Ureter (tissue), 1 donor: ENCODE measurements at regions not wholly inside any gene's neighbourhood (a gene's known extent, or its start where the extent isn't known, plus 50 kb on each side); places are given as distances from the start of the nearest gene placed in this dataset.

Experiments
- DNase-seq: peaks from one replicate; pipeline ENCODE4 v3.0.0-alpha.2; 2020; ENCODE audit warnings: low spot score
- donor health status: DM: yes; HTN: yes; CAD: no.

DNA sequence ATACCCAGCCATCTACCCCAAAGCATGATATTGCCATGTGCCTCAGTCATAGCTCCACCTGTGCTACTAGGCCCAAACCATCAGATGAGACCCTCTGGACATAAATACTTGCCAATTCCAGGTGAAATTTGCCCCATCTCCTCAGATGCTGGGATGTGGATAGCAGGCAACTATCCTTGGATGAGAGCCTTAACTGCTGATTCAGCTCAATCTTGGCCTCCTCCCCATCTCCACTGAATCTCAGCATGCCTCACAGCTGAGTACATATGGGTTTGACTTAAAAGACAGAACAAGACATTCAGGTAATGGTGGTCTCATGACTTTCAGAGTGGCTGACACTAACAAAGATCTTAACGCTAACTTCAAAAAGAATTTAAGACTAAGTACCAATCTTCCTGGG lies 50.8 kb upstream of the KLHL13 start:
- DNase-seq = no peak

DNA sequence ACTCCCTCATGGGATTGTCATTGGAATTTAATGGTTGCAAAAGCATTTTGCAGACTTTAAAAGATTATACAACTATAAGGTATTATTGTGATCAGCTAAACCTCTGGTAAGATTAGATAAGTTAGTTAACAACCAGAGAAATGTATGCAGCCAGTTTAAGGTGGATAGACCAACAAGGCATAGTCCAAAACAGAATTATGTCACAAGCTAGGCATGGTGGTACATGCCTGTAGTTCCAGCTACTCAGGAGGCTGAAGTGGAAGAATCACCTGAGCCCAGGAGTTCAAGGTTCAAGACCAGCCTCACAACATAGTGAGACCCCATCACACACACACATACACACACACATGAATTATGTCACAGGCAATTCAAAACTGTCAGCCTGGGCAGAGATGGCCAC lies 54.7 kb upstream of the KLHL13 start:
- no peak for DNase-seq

DNA sequence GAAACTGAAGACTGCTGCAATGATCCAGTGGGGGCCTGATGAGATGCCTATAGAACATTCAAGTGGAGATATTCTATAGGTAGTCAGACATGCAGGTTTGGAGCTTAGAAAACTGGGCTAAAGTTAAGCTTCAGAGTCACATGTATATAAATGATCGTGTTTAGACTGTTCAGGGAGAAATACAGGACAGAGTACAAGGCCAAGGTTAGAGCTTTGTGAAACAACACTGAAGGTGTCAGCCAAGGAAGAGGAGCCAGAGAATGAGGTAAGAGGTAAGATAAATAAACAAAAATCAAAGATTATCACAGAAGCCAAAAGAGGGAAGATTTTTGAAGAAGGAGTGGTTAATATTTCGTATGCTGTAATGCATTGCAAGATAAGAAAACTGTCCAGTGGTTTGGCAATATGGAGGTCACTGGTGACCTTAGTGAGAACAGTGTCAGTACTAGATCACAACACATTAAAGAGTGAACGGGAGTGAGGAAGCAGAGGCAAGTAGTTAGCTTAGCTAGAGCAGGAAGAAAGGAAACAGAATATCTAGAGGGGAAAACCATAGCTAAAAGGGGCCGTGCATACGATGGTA lies 58.0 kb upstream of the KLHL13 start:
- DNase-seq = no peak

DNA sequence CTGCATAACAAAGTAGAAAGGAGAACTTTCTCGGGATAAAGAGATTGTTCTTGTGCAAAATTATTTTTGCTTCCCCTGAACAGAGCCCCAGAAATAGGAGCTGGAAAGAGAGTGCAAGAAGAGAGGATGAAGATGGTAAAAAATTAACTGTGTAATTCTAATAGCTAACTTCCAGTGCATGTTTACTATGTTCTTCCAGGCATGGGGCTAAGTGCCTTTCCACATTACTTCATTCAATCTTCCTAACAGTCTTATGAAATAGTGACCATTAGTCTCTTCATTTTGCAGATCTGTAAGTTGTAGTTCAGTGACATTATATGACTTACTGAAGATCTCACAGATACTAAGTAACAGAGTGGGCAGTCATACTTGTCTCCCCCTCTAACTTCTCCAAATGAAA lies 61.1 kb upstream of the KLHL13 start:
- DNase-seq = no peak

DNA sequence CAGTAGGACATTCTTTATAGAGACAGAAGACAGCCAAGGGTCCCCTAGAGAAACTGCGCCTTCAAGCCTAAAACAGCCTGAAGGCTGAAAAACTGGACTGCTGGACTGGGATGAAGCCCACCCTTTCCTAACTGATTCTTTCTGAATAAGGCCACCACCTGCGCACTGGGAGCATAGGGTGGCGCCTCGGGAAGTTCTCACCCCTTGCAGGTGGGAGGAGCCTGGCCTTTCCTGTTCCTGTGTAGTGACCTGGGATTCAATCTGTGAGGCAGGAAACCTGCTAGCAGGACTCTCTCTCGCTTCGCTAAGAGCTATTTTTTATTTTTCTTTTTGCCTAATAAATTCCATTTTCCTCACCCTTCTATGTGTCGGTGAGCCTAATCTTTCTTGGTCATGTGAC lies 61.8 kb upstream of the KLHL13 start:
- no peak for DNase-seq

DNA sequence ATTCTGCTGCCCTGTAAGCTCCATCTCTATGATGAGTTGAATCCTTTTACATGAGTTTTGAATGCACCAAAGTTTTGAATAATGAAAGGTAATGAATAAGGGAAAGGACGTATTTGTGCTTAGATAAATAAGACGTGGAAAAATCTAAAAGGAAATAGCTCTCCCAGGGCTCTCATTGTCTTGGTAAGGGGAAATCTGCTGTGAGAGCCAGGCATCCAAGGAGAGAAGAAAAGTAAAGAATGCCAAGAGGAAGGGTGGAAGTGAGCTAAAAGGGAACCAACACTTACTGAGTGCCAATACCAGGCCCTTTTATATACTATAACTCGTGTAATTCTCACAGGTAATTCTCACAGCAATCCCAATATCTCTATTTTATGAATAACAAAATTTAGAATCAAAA lies 62.6 kb upstream of the KLHL13 start:
- DNase-seq = no peak

DNA sequence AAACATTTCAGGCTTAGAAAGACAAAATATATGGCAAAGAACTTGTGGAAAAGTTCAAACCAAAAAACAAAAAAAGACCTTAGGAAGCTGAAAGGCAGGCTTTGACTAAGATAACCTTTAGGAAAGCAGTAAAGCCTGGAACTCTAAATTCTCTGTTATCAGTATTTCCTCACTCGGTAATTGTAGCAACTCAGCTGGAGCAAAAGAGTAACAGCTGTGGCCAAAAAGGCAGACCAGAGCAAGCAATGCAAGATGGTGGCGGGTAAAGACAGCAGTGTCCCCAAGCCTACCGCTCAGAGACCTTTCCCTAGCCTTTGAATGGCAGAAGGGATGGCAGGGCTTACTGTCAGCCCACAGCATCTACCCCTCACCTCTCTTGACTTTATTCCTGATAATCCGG lies 63.1 kb upstream of the KLHL13 start:
- no peak for DNase-seq

DNA sequence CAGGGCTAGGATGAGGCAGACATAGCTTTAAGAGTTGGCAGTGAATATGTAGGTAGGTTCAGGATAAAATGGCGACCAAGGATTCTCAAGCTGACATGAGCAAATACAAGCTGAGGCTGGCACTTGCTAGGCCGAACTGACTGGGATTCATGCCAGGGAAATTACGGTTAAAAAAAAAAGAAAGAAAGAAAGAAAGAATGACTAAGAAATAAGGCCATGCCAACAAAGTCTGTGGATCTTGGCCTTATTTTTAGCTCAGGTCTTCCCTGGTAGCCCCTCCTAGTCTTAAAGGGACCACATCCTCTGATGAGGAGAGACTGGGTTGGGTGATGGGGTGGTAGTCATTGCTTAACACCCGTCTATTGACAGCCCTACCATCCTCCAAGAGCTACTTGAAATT lies 64.4 kb upstream of the KLHL13 start:
- DNase-seq = no peak

DNA sequence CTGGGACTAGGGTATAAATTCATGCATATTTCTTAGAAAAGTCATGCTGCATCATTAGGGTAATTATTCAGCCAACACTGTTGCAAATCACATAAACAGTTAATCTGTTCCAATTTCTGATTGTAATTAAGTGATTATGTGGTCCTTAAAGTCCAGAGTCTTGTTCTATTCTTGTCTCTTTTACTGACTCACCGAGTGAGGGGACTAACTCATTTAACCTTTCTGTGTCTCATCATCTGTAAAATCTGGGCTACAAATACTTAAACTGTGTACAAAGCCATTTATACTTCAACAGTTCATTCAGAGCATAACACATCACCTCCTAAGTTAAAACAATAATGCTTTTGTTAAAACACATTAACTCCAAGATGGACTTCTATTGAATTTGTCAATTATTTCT lies 65.4 kb upstream of the KLHL13 start:
- no peak for DNase-seq

DNA sequence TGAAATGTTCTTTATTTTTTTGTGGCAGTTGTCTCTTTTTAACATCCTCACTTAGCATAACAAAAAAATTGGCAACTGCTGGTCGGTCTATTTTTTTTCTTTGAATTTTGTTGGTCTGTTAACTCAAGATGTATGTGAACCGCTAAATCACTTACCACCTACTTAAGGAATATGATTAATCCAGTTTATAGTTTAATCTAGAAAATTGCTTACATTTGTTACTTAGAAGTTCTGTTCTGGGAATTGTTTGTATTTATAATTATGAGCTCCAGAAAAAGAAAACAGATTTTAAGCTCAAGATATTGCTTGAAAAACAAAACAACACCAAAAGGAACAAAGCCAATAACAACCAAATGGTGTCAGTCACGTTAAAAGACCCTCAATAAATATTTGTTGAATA lies 66.1 kb upstream of the KLHL13 start:
- no peak for DNase-seq

DNA sequence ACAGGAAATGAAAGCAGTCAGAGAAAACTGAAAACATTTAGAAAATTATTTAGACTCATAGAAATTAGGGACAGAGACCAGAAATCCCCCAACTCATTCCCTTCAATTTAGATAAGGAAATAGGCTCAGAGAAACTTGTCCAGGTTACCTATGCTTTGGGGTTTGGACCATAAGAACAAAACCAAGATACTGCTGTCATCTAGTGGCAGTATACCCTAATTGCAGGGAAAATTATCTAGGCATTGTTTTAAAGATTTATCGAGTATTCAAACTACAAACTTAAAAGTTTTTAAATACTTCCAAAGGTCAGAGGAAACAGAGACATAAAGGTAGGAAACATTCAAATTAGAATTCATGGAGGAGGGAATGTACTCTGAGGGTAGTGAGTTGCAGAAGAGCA lies 67.0 kb upstream of the KLHL13 start:
- DNase-seq = no peak

DNA sequence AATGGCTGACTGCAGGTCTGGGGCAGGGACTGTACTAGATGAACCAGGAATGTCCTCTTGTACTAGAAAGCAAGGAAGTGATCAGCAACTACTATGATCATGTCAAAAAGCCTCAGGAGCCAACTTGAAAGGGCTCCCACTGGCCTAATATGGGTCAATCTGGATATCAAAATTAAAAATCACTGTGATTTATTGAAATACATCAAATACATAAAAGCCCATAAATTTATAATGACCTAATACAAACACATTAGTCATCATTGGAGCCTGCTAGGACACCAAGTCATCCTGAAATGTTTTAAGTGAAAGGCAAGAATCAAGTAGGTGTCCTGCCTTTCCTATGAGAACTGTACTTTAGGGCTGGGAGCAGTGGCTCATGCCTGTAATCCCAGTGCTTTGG lies 70.5 kb upstream of the KLHL13 start:
- no peak for DNase-seq

DNA sequence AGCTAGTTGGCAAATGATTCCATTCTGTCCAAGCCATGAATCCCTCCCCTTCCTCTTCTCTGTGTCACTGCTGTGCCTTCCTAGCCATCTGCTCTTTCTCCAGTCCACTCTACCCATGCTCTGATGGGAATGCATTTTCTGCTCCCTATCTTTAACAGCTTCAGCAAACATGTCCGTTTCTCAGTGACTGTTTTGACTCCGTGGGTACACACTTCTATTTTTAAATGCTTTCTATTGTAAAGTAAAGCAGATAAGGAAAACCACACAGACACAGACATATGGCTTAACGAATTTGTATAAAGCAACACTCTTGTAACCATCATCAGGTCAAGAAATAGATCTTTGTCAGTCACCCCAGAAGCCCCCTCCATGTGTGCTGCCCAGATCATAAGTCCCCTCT lies 72.4 kb upstream of the KLHL13 start:
- DNase-seq = no peak

DNA sequence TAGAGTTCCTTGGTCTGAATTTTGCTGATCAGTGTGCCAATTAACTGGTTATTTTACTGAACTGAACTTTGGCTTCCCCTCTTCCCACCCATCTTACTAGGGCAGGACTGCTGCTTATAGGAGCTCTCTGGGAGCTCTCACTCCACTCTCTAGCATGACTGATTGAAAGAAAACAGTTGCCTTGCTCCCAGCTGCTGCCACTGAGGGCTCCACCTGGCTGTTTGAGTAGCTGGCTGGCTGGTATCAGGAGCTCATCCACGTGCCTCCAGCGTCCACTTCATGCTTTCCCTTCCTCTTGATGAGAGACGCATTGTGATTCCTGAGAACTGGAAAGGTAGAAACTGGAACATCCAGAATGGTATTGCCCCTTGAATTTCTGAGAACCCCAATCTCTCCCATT lies 73.0 kb upstream of the KLHL13 start:
- no peak for DNase-seq

DNA sequence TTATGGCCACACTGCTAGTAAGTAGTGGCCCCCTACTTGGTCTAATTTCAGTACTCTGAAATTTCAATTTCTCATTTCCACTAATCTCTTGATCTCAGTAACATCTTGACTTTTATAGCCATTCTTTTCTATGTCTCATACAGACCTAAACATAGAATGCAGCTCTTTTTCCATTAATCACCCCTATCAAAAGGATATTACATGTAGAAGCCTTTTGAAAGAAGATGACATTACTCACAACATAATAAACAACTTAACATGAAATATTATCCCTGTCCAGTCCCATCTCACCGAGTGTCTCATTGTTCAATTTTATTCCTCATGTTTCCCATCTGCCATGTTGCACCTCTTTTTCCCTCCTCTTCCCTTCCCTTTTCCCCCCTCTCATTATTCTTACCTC lies 81.1 kb upstream of the KLHL13 start:
- no peak for DNase-seq

DNA sequence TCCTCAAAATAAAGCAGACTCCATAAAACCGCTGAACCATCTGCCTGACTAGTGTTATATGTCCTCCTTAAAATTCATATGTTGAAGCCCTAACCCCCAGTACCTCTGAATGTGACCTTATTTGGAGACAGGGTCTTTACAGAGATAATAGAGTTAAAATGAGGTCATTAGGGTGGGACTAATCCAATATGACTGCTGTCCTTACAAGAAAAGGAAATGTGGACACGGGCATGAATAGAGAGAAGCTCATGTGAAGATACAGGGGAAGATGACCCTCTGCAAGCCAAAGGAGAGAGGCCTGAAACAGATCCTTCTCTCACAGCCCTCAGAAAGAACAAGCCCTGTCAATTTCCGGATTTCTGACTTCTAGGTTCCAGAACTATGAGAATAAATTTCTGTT lies 82.0 kb upstream of the KLHL13 start:
- no peak for DNase-seq

DNA sequence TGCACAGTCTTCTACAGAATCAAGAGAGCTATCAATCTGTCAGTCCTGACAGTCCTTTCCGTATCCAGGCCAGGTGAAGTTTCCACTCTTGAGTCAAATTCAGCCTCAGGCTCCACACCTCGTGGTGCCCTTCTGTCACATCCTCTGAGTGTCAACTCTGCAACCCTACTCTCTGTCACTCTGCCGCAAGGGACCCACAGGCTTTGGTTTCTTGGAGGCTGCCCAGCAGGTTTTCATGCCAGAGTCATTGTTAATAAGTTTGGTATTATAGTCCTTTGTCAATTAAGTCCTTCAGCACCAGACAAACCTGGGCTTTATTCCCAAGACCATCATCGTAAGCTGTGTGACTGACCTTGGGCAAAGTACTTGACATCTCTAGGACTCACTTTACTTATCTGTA lies 83.4 kb upstream of the KLHL13 start:
- DNase-seq = no peak

DNA sequence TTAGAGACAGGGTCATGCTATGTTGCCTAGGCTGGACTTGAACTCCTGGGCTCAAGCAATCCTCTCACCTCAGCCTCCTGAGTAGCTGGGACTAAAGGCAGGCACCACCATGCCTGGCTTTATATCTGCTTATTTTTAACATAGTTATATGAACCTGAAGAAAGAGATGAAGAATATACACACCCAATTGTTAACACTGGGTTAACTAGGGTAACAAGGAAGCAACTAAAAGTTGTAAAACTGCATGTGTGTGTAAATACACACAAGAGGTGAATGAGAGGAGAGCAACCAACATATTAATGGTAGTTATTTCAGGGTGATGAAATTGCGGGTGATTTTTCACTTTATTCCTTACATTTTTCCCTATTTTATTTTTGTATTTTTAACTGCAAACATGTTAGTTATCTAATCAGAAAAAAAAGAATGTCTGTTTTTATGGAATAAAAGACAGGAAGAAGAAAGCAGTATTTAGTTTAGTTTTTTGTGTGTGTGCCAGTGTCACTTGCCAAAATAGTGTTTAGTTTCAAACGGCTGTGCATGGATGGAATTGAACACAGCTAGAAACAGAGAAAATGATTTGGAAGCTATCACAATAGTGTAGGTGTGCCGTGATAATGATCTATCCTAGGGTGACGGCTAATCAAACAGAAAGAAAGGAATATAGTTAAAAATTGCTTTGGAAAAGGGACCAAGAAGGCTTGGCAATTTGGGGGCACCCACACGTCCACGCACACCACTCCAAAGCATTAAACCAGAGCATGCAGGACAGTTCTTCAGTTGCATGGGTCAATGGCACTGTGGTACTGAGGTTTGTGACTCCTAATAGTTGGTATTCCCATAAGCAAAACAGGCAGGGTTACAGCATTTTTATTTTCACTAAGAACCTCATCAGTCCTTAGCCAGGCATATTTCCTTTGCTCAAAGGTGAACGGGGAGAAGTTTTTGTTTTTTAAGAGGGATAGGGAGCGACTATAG lies 89.1 kb upstream of the KLHL13 start:
- DNase-seq = no peak

DNA sequence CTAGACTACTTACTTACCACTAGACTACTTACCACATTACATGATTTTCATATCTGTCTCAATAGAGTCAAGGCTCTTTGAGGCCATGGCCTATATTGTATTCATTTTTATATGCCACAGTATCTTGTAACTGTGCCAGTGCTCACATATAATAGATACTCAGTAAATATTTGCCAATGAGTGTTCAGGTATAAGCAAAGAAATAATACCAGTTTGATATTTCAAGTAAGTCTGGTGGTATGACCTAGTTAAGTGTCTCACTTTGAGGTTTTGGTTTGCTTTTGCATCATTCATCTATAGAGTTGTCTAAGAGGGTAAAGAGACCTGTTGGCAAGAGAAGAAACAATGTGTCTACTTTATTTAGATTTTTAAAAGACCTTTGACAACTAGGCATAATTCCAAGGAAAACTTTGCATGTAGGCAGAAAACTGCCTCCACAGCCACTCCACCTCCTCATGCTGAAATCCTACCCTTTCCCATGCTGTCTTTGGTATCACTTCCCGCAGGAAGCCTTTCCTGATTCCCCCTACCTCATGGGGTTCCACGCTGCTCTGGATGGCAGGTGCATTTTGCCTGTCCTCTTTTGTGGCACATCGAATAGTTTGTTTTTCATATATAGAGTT lies 91.3 kb upstream of the KLHL13 start:
- DNase-seq = no peak

DNA sequence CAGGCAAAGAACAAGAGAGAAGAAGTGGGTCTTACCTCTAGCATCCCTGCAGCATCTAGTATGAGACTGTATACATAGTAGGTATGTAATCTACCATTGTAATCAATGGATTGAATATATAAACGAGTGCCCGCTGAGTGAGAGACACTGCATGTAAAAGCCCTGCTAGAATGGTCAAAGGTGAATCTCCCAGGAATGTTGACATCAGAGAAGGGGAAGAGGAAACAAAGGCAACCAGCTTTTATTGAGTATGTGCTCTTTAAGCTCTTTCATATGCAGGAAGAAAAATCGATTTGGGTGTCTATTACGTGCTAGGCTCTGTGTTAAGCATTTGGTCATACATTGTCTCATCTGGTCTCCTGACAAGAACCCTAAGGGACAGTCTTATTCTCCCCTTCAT lies 91.9 kb upstream of the KLHL13 start:
- no peak for DNase-seq

DNA sequence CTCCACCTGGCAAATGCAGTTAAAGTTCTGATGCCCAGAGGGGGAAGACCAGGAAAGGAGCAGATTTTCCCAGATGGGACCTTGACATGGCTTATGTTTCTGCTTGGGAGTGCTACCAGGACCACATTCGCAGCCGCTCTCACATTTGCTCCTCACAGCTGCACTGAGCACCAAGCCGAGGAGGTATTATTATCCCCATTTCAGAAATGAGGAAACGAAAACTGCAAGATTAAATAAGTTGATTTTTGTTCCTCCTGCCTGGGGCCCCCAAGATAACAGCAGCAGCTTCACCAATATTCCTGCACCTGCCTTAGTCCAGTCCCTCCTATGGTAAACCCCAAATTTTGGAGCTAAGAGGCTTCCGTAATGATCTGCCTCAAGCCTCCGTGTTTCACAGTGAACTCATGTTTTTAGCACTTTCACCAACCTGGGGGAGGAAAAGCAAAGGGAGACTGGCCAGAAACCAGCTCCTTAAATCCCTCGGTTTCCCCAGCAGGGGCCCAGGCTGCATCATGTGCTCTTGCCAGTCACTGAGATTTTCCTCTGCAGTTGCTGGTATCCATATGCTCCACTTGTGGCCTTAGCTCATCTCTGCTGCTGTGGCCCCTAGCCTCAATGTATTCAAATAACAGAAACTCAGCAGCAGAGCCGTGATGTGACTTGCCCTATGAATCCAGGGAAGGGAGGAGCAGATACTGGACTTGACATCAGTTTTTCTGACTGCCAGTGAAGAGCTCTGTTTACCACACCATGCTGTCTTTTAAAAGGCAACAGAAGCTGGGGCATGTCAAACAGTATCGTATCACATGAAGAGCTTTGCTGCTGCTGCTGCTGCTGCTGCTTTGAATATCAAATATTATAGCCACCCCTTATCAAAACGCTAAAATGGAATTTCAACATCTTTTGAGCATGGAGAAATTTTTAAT lies 95.5 kb upstream of the KLHL13 start:
- DNase-seq = no peak

DNA sequence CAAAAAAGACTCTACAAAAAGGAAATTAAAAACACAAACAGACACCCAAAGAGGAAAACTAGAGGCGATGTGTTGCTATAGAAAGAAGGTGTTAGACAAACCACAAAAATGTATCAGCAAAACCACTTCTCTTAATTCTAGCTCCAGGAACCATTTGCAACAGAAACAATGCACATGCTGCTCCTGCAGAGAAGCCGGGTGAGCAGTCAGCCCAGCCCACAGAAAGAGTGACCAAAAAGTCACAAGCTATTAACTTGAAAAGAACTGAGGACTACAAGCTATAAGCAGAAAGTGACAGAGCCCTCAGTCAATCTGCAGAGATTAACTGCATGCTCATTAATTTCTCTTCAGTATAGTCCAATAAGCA lies 96.2 kb upstream of the KLHL13 start:
- DNase-seq = no peak
